ENCODE measurements at regions not wholly inside any gene's neighbourhood (a gene's known extent, or its start where the extent isn't known, plus 50 kb on each side); places are given as distances from the start of the nearest gene placed in this dataset.

GRCh38 chr18:29164993-29165599 is 988.2 kb upstream of the CDH2 start:
- Histone ChIP-seq H3K9ac (no peak overlapping the region), H3K36me3 (no peaks in the 10 kb centered on the region), H4K20me1 (ENCODE audit: low read depth) (no peaks in the 10 kb centered on the region), H3K4me3 (no peak overlapping the region), H3F3A (ENCODE audit: low read depth) (no peaks in the 10 kb centered on the region), H3K9me3 (ENCODE audit: low read depth) (no peaks in the 10 kb centered on the region), H3K27me3 (no peaks in the 10 kb centered on the region), H3K4me2 (no peak overlapping the region), H3K4me1 (no peaks in the 10 kb centered on the region), H3K27ac (no peak overlapping the region), H3K79me2 (ENCODE audit: low read depth) (no peaks in the 10 kb centered on the region), H2AFZ (replicated peaks) (no peak overlapping the region)
- no peaks in the 10 kb centered on the region for H3K36me3 Mint-ChIP-seq
- H3K4me3 Mint-ChIP-seq: no peak overlapping the region
- TF ChIP-seq EZH2 (IDR thresholded peaks at IDR 0.05) (no peak), EZH2phosphoT487 (IDR thresholded peaks at IDR 0.05) (no peak), CTCF (IDR thresholded peaks at IDR 0.05) (no peak)
- peaks cover 7% of the 10 kb centered on the region for H3K9me3 Mint-ChIP-seq
- no peak overlapping the region for H3K27ac Mint-ChIP-seq
- H3K27me3 Mint-ChIP-seq (ENCODE audit: insufficient read depth, low read depth): no peaks in the 10 kb centered on the region
- H3K4me1 Mint-ChIP-seq: peaks cover 4% of the 10 kb centered on the region
- peak; percentile 37 for DNase-seq (ENCODE audit: low spot score)

- H3K27me3 Mint-ChIP-seq (ENCODE audit: insufficient read depth, low read depth): no peaks in the 10 kb centered on the region
- Histone ChIP-seq H2AFZ (replicated peaks) (no peak overlapping the region), H3K79me2 (ENCODE audit: low read depth) (no peaks in the 10 kb centered on the region), H3K9ac (no peak overlapping the region), H3K9me3 (ENCODE audit: low read depth) (no peaks in the 10 kb centered on the region), H4K20me1 (ENCODE audit: low read depth) (no peaks in the 10 kb centered on the region), H3K36me3 (no peaks in the 10 kb centered on the region), H3K4me1 (no peaks in the 10 kb centered on the region), H3F3A (ENCODE audit: low read depth) (no peaks in the 10 kb centered on the region), H3K4me3 (no peak overlapping the region), H3K27ac (no peak overlapping the region), H3K4me2 (no peak overlapping the region), H3K27me3 (no peaks in the 10 kb centered on the region)
- no peaks in the 10 kb centered on the region for H3K36me3 Mint-ChIP-seq
- H3K4me3 Mint-ChIP-seq: no peak overlapping the region
- no peak for DNase-seq (ENCODE audit: low spot score)
- no peak overlapping the region for H3K27ac Mint-ChIP-seq
- H3K9me3 Mint-ChIP-seq: peaks cover 7% of the 10 kb centered on the region
- TF ChIP-seq EZH2phosphoT487 (IDR thresholded peaks at IDR 0.05) (no peak), EZH2 (IDR thresholded peaks at IDR 0.05) (no peak), CTCF (IDR thresholded peaks at IDR 0.05) (no peak)
- peaks cover 4% of the 10 kb centered on the region for H3K4me1 Mint-ChIP-seq
Observed at GRCh38 chr18:29164020-29164706, 987.2 kb upstream of the CDH2 start.

- Mint-ChIP-seq H3K27me3 (ENCODE audit: insufficient read depth, low read depth) (no peaks in the 10 kb centered on the region), H3K4me3 (no peak overlapping the region)
- H3K9ac ChIP-seq: no peak overlapping the region
Observed at GRCh38 chr18:29163596-29163995, 986.7 kb upstream of the CDH2 start.

More at GRCh38 chr18:29163596-29163995, 986.7 kb upstream of the CDH2 start:
- Mint-ChIP-seq H3K27ac (no peak overlapping the region), H3K36me3 (no peaks in the 10 kb centered on the region), H3K4me1 (peaks cover 4% of the 10 kb centered on the region), H3K9me3 (peaks cover 4% of the 10 kb centered on the region)
- H3K4me1 ChIP-seq: no peaks in the 10 kb centered on the region
- H4K20me1 ChIP-seq (ENCODE audit: low read depth): no peaks in the 10 kb centered on the region
- no peak for DNase-seq (ENCODE audit: low spot score)
- H3K27ac ChIP-seq: no peak overlapping the region
- H2AFZ ChIP-seq (replicated peaks): no peak overlapping the region
- H3K9me3 ChIP-seq (ENCODE audit: low read depth): no peaks in the 10 kb centered on the region
- no peaks in the 10 kb centered on the region for H3K27me3 ChIP-seq
- H3K36me3 ChIP-seq: no peaks in the 10 kb centered on the region
- H3F3A ChIP-seq (ENCODE audit: low read depth): no peaks in the 10 kb centered on the region
- no peaks in the 10 kb centered on the region for H3K79me2 ChIP-seq (ENCODE audit: low read depth)
- H3K4me3 ChIP-seq: no peak overlapping the region
- no peak overlapping the region for H3K4me2 ChIP-seq
- TF ChIP-seq CTCF (IDR thresholded peaks at IDR 0.05): no peak
- no peak for TF ChIP-seq EZH2phosphoT487 (IDR thresholded peaks at IDR 0.05)
- no peak for TF ChIP-seq EZH2 (IDR thresholded peaks at IDR 0.05)
